HG03354 (cell line): ENCODE measurements at regions not wholly inside any gene's neighbourhood (a gene's known extent, or its start where the extent isn't known, plus 50 kb on each side); places are given as distances from the start of the nearest gene placed in this dataset.
"Not testable (repeated sequence)": the region's sequence is repeated elsewhere in the genome, so short reads cannot be mapped to it uniquely, and the experiment has no call there.

Source experiments
- ATAC-seq: cut with Tn5 transposase; IDR thresholded peaks from one replicate; pipeline ENCODE4 v1.9.1; 2021; ENCODE audit warnings: mild to moderate bottlenecking; ENCODE audit not compliant: unreplicated experiment, poor library complexity, severe bottlenecking

- ATAC-seq = no peak
These were observed 710.7 kb downstream of the GALC start for GRCh38 chr14:87282266-87282665.

GRCh38 chr14:87278415-87278814 lies 714.6 kb downstream of the GALC start:
- no peak for ATAC-seq

- ATAC-seq = no peak
These were observed 721.7 kb downstream of the GALC start for GRCh38 chr14:87271331-87271730.

- no peak for ATAC-seq
These were observed 724.0 kb downstream of the GALC start for GRCh38 chr14:87268997-87269396.

- ATAC-seq = no peak
These were observed 728.2 kb downstream of the GALC start for GRCh38 chr14:87264796-87265195.

GRCh38 chr14:87264272-87264785 lies 728.7 kb downstream of the GALC start:
- ATAC-seq = no peak

- no peak for ATAC-seq
These were observed 731.4 kb downstream of the GALC start for GRCh38 chr14:87261621-87262020.

- ATAC-seq = no peak
These were observed 732.5 kb downstream of the GALC start for GRCh38 chr14:87260460-87260859.

- no peak for ATAC-seq
These were observed 735.6 kb downstream of the GALC start for GRCh38 chr14:87257421-87257820.

GRCh38 chr14:87255058-87255457 lies 737.9 kb downstream of the GALC start:
- no peak for ATAC-seq

- ATAC-seq = no peak
These were observed 738.6 kb downstream of the GALC start for GRCh38 chr14:87254331-87254874.

- not testable (repeated sequence) for ATAC-seq
These were observed 739.2 kb downstream of the GALC start for GRCh38 chr14:87253791-87254190.

- ATAC-seq = no peak
These were observed 740.9 kb downstream of the GALC start for GRCh38 chr14:87252103-87252502.

GRCh38 chr14:87251011-87251410 lies 742.0 kb downstream of the GALC start:
- ATAC-seq = no peak

- no peak for ATAC-seq
These were observed 751.8 kb downstream of the GALC start for GRCh38 chr14:87241018-87241768.

- not testable (repeated sequence) for ATAC-seq
These were observed 752.7 kb downstream of the GALC start for GRCh38 chr14:87240319-87240718.

GRCh38 chr14:87233806-87234384 lies 759.1 kb downstream of the GALC start:
- ATAC-seq = no peak

- no peak for ATAC-seq
These were observed 759.7 kb downstream of the GALC start for GRCh38 chr14:87233266-87233665.

- no peak for ATAC-seq
These were observed 761.5 kb downstream of the GALC start for GRCh38 chr14:87231336-87232026.

GRCh38 chr14:87230726-87231125 lies 762.3 kb downstream of the GALC start:
- ATAC-seq = no peak
